K562 (cell line): ENCODE measurements at regions not wholly inside any gene's neighbourhood (a gene's known extent, or its start where the extent isn't known, plus 50 kb on each side); places are given as distances from the start of the nearest gene placed in this dataset.

ENCODE experiments used
- ATAC-seq: fragments of 200-7000 bp; cut with Tn5 transposase; 3 replicates; pipeline ENCODE4 v1.9.1; 2020; ENCODE audit warnings: moderate library complexity
- BruUV-seq: library from RNA; stranded (reverse); fragments of 400-500 nt; replicated peaks from 2 replicates; lab custom pipeline; 2021; lab: Mats Ljungman, UMichigan
- CTCF ChIA-PET: fragments of 300-600 bp; formaldehyde crosslinking; extraction: SDS; loops from one replicate; lab custom pipeline; 2021; ENCODE audit warnings: low intra/inter-chr PET ratio; lab: Yijun Ruan, JAX
- POLR2A ChIA-PET: fragments of 300-600, 350-650 bp; sonication (Branson Sonifier 250); formaldehyde crosslinking; extraction: SDS; loops from one replicate; lab custom pipeline; 2021; ENCODE audit warnings: antibody characterized with exemption, inconsistent platforms; lab: Yijun Ruan, JAX
- DNase-seq, 4 experiments: peaks; one replicate each; pipeline versions ENCODE4 v3.0.0 to v3.0.0-alpha.2; 2011 to 2018; ENCODE audit warnings: low spot score in 3 of 4, mixed read lengths in 3 of 4; ENCODE audit errors: extremely low read depth in 1 of 4
- FAIRE-seq: peaks from 2 replicates; lab custom pipeline; 2011; peaks lifted over from hg19 to GRCh38; lab: Jason Lieb, UNC
- H2AFZ ChIP-seq: 2 replicates; pipeline ENCODE4 v1.6.0; 2011; ENCODE audit warnings: low read depth, low read length, control low read depth, inconsistent platforms
- H3K27ac ChIP-seq: fragments of 200-600 bp; 3 replicates; pipeline ENCODE4 v1.8.0; 2011; ENCODE audit warnings: low read depth, mild to moderate bottlenecking, control low read depth, inconsistent platforms, low read length, moderate library complexity, mixed read lengths; ENCODE audit errors: extremely low read depth
- H3K27me3 ChIP-seq, 2 experiments: fragments of 300-600 bp in 1 of 2; 2 replicates in 1 of 2; 3 replicates in 1 of 2; pipeline versions ENCODE4 v1.6.0 to v1.8.0; 2011; ENCODE audit warnings: inconsistent platforms in 2 of 2, low read length in 2 of 2, mild to moderate bottlenecking in 1 of 2, mixed read lengths in 1 of 2, moderate library complexity in 1 of 2; ENCODE audit not compliant: control insufficient read depth in 2 of 2, insufficient read depth in 2 of 2
- H3K36me3 ChIP-seq: fragments of 300-600 bp; 3 replicates; pipeline ENCODE4 v1.8.0; 2011; ENCODE audit warnings: mild to moderate bottlenecking, low read length, inconsistent platforms; ENCODE audit not compliant: control insufficient read depth, insufficient read depth
- H3K4me1 ChIP-seq, 2 experiments: fragments of 200-600 bp in 1 of 2; replicated peaks in 1 of 2; 2 replicates in 1 of 2; 3 replicates in 1 of 2; pipeline versions ENCODE4 v1.5.1 to v1.8.0; 2011; ENCODE audit warnings: inconsistent platforms in 2 of 2, low read length in 2 of 2, mild to moderate bottlenecking in 1 of 2, mixed read lengths in 1 of 2, moderate library complexity in 1 of 2; ENCODE audit not compliant: control insufficient read depth in 2 of 2, insufficient read depth in 2 of 2
- H3K4me2 ChIP-seq: 2 replicates; pipeline ENCODE4 v1.6.1; 2011; ENCODE audit warnings: low read length, control low read depth, inconsistent platforms, mixed read lengths; ENCODE audit not compliant: insufficient read depth
- H3K4me3 ChIP-seq: fragments of 200-600 bp; sonication (generic), shearing (Covaris generic); 2 replicates; pipeline ENCODE4 v1.5.1; 2016; ENCODE audit warnings: control low read depth, inconsistent platforms
- H3K79me2 ChIP-seq: fragments of 200-600 bp; 3 replicates; pipeline ENCODE4 v1.8.0; 2011; ENCODE audit warnings: low read length, inconsistent platforms; ENCODE audit not compliant: control insufficient read depth, insufficient read depth
- H3K9ac ChIP-seq, 2 experiments: 2 replicates each; pipeline versions ENCODE4 v1.6.0 to v1.6.1; 2011; ENCODE audit warnings: low read depth in 2 of 2, low read length in 2 of 2, control low read depth in 1 of 2, inconsistent platforms in 1 of 2, mild to moderate bottlenecking in 1 of 2, mixed read lengths in 1 of 2; ENCODE audit not compliant: insufficient read depth in 1 of 2
- H3K9me1 ChIP-seq: one replicate; pipeline ENCODE4 v1.6.0; 2011; ENCODE audit warnings: inconsistent platforms, mild to moderate bottlenecking, low read length, moderate library complexity; ENCODE audit not compliant: control insufficient read depth, insufficient read depth
- H3K9me3 ChIP-seq: replicated peaks from 2 replicates; pipeline ENCODE4 v1.5.1; 2011; ENCODE audit warnings: low read depth, low read length, inconsistent platforms; ENCODE audit not compliant: control insufficient read depth, insufficient read depth
- H4K20me1 ChIP-seq: replicated peaks from 2 replicates; pipeline ENCODE4 v1.6.1; 2011; ENCODE audit warnings: low read length, inconsistent platforms, mixed read lengths; ENCODE audit not compliant: control insufficient read depth, insufficient read depth
- BRF1 ChIP-seq: IDR thresholded peaks from 3 replicates; pipeline ENCODE4 v1.6.1; 2011; ENCODE audit warnings: borderline replicate concordance, mild to moderate bottlenecking; ENCODE audit not compliant: insufficient read length; ENCODE audit errors: extremely low read depth
- DLX4 ChIP-seq: fragments of 250-450 bp; sonication (Bioruptor Pico); IDR thresholded peaks from 2 replicates; pipeline ENCODE4 v1.6.1; 2021; ENCODE audit warnings: mild to moderate bottlenecking
- FOXA3 ChIP-seq, 2 experiments: fragments of 450-650 bp in 1 of 2; sonication (generic) in 1 of 2; formaldehyde crosslinking; IDR thresholded peaks in 1 of 2; conservative IDR thresholded peaks in 1 of 2; 2 replicates each; pipeline versions ENCODE4 v1.4.0 to v1.8.0; 2020 to 2022; ENCODE audit warnings: mild to moderate bottlenecking in 2 of 2, missing genetic modification reagents in 1 of 2
- PHF8 ChIP-seq: fragments of 200-600 bp; sonication (generic); IDR thresholded peaks from 2 replicates; pipeline ENCODE4 v1.6.1; 2012; ENCODE audit warnings: mixed run types, mild to moderate bottlenecking, inconsistent platforms, low read length, moderate library complexity, borderline replicate concordance
- POLR2AphosphoS2 ChIP-seq: IDR thresholded peaks from 2 replicates; pipeline ENCODE4 v1.6.1; 2012; ENCODE audit warnings: low read length, improper control_type of control experiment
- POLR3A ChIP-seq: IDR thresholded peaks from 2 replicates; pipeline ENCODE4 v1.6.1; 2011; ENCODE audit warnings: borderline replicate concordance, mild to moderate bottlenecking, moderate library complexity; ENCODE audit not compliant: insufficient read length, insufficient read depth; ENCODE audit errors: extremely low read depth
- SNRNP70 ChIP-seq: fragments of 200-400 bp; formaldehyde crosslinking; optimal IDR thresholded peaks from 2 replicates; pipeline ENCODE3; 2017; ENCODE audit warnings: low read depth, low read length
- SP1 ChIP-seq: sonication (generic); formaldehyde crosslinking; IDR thresholded peaks from 2 replicates; pipeline ENCODE4 v1.8.1; 2022; ENCODE audit warnings: mild to moderate bottlenecking, missing genetic modification reagents
- SRSF7 ChIP-seq: fragments of 200-400 bp; formaldehyde crosslinking; optimal IDR thresholded peaks from 2 replicates; pipeline ENCODE3; 2017; ENCODE audit warnings: mild to moderate bottlenecking, low read depth, low read length
- ZNF277 ChIP-seq: fragments of 250-450 bp; sonication (Bioruptor Pico); IDR thresholded peaks from 2 replicates; pipeline ENCODE4 v1.8.0; 2022; ENCODE audit warnings: inconsistent platforms, mild to moderate bottlenecking, moderate library complexity, borderline replicate concordance
- ZNF75A ChIP-seq: fragments of 450-650 bp; formaldehyde crosslinking; IDR thresholded peaks from 2 replicates; pipeline ENCODE4 v1.4.0; 2020; ENCODE audit warnings: mild to moderate bottlenecking
- WGBS: fragments of 100-300 bp; shearing (Covaris generic); methylation state at CpG from one replicate; pipeline ENCODE4 v1.1.6; 2016; ENCODE audit warnings: low coverage, mixed read lengths; ENCODE audit not compliant: insufficient coverage; ENCODE audit errors: missing lambda C conversion rate; 5-methylcytosine and 5-hydroxymethylcytosine counted together
- in situ Hi-C: fragments of 300-500 bp; cut with MboI; formaldehyde crosslinking; loops from 4 replicates; pipeline ENCODE4 v1.15.0; 2018; ENCODE audit warnings: inconsistent platforms, mixed read lengths
- intact Hi-C: fragments of 100-400 bp; cut with micrococcal nuclease; formaldehyde crosslinking; loops from 2 replicates; pipeline ENCODE4 v1.14.2; 2022

GRCh38 chr14:85316701-85317410, 213.1 kb upstream of the FLRT2 start (continued):
- TF ChIP-seq PHF8 (no peak), SNRNP70 (no peak), DLX4 (no peak)

GRCh38 chr14:85317491-85318021, 212.4 kb upstream of the FLRT2 start:
- Histone ChIP-seq H3K9me3 (no peaks in the 10 kb centered on the region), H3K9me1 (no peaks in the 10 kb centered on the region), H3K4me3 (no peak overlapping the region), H2AFZ (no peak overlapping the region), H3K4me1 (no peaks in the 10 kb centered on the region), H3K27ac (no peak overlapping the region), H3K27me3 (no peaks in the 10 kb centered on the region), H3K4me2 (no peak overlapping the region), H3K36me3 (no peaks in the 10 kb centered on the region), H3K79me2 (no peaks in the 10 kb centered on the region), H4K20me1 (no peaks in the 10 kb centered on the region), H3K9ac (no peak overlapping the region)
- in situ Hi-C loops = no loop called here
- FAIRE-seq = no peak
- intact Hi-C loops = no loop called here
- DNase-seq = no peak
- BruUV-seq = no TSS peak
- no peak for ATAC-seq
- no peak for TF ChIP-seq FOXA3 (CRISPR knock-in tag; conservative IDR thresholded peaks at IDR 0.05 in 1 of 2, IDR thresholded peaks at IDR 0.05 in 1 of 2)
- no peak for TF ChIP-seq BRF1
- no peak for TF ChIP-seq SP1
- no peak for TF ChIP-seq POLR3A
- TF ChIP-seq ZNF75A (CRISPR knock-in tag) = no peak
- TF ChIP-seq SRSF7 = no peak
- TF ChIP-seq ZNF277 (CRISPR knock-in tag) = no peak
- no peak for TF ChIP-seq POLR2AphosphoS2
- ChIA-PET CTCF (no interaction called here), POLR2A (no interaction called here)
- WGBS = 0% methylated on average over 3 of the region's 3 CpGs
